Activated T-helper 2 cell treated with anti-CD3 and anti-CD28 coated beads, Interferon-gamma antibody, Interleukin-2, Interleukin-4, amounts not matched to agents 10 μg/mL and 5 μg/mL and 100 μg/mL, durations not matched to agents 14 hours and 24 hours and 36 hours (primary cell): ENCODE measurements at regions not wholly inside any gene's neighbourhood (a gene's known extent, or its start where the extent isn't known, plus 50 kb on each side); places are given as distances from the start of the nearest gene placed in this dataset.
"Not testable (repeated sequence)": the region's sequence is repeated elsewhere in the genome, so short reads cannot be mapped to it uniquely, and the experiment has no call there.

Experiments
- DNase-seq: peaks from one replicate; pipeline ENCODE4 v3.0.0; 2021; ENCODE audit warnings: low spot score
- H3K27ac Mint-ChIP-seq: one replicate; pipeline ENCODE4 v1.8.0; 2021; ENCODE audit warnings: mixed read lengths
- H3K27me3 Mint-ChIP-seq: one replicate; pipeline ENCODE4 v1.8.0; 2021; ENCODE audit warnings: low read depth, mixed read lengths
- H3K36me3 Mint-ChIP-seq: one replicate; pipeline ENCODE4 v1.8.0; 2021; ENCODE audit warnings: low read depth, mixed read lengths
- H3K4me1 Mint-ChIP-seq: one replicate; pipeline ENCODE4 v1.8.0; 2021; ENCODE audit warnings: low read depth, mixed read lengths
- H3K4me3 Mint-ChIP-seq: one replicate; pipeline ENCODE4 v1.8.0; 2021; ENCODE audit warnings: low read depth, mild to moderate bottlenecking, moderate library complexity, mixed read lengths
- H3K9me3 Mint-ChIP-seq: one replicate; pipeline ENCODE4 v1.8.0; 2021; ENCODE audit warnings: mixed read lengths
- intact Hi-C: fragments of 100-400 bp; cut with micrococcal nuclease; formaldehyde crosslinking; loops from one replicate; pipeline ENCODE4 v1.15.1; 2023

DNA sequence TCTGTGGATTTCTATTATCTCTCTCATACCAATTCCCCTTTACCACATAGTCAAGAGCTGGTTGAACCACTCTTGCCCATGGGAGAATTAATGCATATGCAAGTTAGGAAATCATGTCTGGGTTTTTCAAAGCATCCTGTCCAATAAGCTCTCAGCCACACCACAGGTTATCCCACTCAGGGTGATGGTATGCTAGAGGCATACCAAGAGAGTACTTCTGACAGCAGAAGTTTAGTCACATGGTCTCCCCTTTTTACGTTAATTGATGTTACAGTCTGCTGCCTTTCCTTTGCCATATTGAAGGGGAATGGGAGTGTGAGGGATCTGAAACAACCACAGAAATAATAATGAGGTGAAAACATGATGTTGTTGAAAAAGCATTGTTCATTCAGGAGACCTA, 135.8 kb upstream of the PBX1 start:
- no peak overlapping the region for H3K27ac Mint-ChIP-seq
- DNase-seq = no peak
- H3K9me3 Mint-ChIP-seq = peaks cover 3% of the 10 kb centered on the region
- no peaks in the 10 kb centered on the region for H3K27me3 Mint-ChIP-seq
- no peaks in the 10 kb centered on the region for H3K4me1 Mint-ChIP-seq
- H3K36me3 Mint-ChIP-seq = no peaks in the 10 kb centered on the region
- no peak overlapping the region for H3K4me3 Mint-ChIP-seq
- intact Hi-C loops = no loop called here

DNA sequence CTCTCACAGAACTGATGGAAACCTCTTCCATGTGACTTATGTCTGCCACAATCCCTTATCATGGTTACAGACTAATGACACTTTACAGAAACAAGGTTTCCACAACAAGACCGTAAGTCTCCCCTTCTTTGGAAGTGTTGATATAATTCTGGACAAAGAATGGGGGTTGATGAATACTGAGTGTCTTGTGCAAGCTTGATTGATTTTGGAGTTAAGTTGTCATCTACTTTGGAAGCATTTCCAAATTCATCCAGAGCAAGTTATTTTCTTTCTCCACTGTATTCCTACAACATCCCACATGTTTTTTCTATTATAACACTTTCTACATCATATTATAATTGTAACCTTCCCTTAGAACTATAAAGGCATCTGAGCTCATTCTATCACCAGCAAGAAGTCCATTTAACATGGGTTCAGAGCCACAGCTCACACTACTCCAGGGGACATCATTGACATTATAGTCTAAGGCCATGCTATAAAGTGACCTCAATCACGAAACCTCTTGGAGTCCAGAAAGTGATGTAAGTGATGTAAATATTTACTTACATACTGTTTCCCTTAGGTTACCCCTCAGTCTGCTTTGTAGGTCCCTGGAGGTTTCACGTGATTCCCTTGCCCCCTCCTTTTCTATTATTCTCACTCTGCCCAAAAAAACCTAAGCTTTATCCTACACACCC, 125.7 kb upstream of the PBX1 start:
- H3K4me1 Mint-ChIP-seq = no peaks in the 10 kb centered on the region
- H3K27ac Mint-ChIP-seq = no peak overlapping the region
- intact Hi-C loops = no loop called here
- no peaks in the 10 kb centered on the region for H3K27me3 Mint-ChIP-seq
- no peak overlapping the region for H3K4me3 Mint-ChIP-seq
- H3K36me3 Mint-ChIP-seq = no peaks in the 10 kb centered on the region
- peaks cover 12% of the 10 kb centered on the region for H3K9me3 Mint-ChIP-seq
- no peak for DNase-seq

DNA sequence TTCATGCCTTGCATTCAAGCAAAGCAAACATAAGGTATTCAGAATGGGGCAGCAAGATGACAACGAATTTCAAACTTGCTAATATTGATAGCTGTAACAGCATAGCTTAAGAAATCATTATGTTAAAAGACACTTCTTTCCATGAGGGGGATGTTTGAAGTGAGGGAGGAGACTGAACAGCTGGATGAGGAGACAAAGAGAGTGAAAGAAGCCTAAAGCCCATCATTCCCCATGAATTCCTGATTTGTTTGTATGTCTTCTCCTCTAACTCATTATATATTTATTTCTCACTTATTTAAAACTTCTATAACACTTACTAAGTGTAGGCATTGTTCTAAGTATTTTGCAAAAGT, 125.2 kb upstream of the PBX1 start:
- H3K27me3 Mint-ChIP-seq = no peaks in the 10 kb centered on the region
- peaks cover 12% of the 10 kb centered on the region for H3K9me3 Mint-ChIP-seq
- intact Hi-C loops = no loop called here
- DNase-seq = no peak
- H3K27ac Mint-ChIP-seq = no peak overlapping the region
- no peaks in the 10 kb centered on the region for H3K4me1 Mint-ChIP-seq
- no peaks in the 10 kb centered on the region for H3K36me3 Mint-ChIP-seq
- H3K4me3 Mint-ChIP-seq = no peak overlapping the region

DNA sequence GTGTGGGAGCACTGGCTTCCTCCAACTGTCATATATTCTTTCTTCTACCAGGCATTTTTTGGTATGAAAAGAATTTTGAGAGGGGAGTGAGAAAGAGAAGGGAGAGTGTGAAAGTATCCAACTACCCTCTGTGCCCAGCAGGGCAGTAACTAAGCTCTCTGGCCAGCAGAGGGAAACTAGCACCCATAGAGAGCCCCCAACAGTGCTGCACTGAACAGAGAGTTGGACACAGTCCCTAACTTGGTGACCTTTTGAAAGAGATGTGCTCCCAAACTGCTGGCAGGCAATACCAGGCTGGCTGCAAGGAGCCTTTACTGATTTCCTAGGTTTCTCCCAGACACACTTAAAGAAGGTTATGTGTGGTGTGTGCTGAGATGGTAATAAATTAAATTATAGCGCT, 118.8 kb upstream of the PBX1 start:
- Mint-ChIP-seq H3K4me3 (no peak overlapping the region), H3K27ac (no peak overlapping the region), H3K27me3 (no peaks in the 10 kb centered on the region), H3K9me3 (no peaks in the 10 kb centered on the region), H3K36me3 (no peaks in the 10 kb centered on the region), H3K4me1 (no peaks in the 10 kb centered on the region)
- DNase-seq = no peak
- intact Hi-C loops = no loop called here

DNA sequence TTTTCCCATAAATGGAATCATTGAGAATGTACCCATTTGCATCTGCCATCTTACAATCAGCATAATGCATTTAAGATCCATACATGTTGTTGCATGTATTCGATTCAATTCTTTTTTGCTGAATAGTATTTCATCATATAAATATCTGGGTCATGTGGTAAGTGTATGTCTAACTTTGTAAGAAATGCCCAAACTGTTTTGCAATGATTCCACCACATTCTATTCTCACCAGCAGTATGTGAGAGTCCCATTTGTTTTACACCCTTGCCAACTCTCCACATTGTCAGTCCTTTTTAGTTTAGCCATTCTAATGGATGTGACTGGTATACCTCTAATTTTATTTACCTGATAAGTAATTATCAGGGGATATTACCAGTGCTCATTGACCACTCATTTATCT, 115.8 kb upstream of the PBX1 start:
- Mint-ChIP-seq H3K4me1 (no peaks in the 10 kb centered on the region), H3K4me3 (no peak overlapping the region), H3K27me3 (no peaks in the 10 kb centered on the region), H3K36me3 (no peaks in the 10 kb centered on the region), H3K9me3 (peaks cover 8% of the 10 kb centered on the region), H3K27ac (no peak overlapping the region)
- intact Hi-C loops = no loop called here
- no peak for DNase-seq

DNA sequence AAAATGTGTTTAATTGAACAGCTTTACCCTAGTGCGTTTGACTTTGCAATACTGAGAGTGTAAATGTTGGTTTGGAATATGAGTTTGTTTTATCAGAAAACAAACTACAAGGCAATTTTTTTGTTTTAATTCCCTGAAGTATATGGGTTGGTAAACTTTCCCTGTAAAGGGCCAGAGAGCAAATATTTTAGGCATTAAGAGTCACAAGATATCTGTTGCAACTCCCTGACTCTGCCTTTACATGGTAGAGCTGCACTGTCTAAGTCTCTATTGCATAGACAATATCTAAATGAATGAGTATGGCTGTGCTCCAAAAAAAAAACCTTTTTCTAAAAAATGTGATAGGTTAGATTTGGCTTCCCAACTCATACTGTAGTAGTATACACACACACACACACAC, 115.1 kb upstream of the PBX1 start:
- H3K9me3 Mint-ChIP-seq = peaks cover 8% of the 10 kb centered on the region
- no peak overlapping the region for H3K27ac Mint-ChIP-seq
- no peak overlapping the region for H3K4me3 Mint-ChIP-seq
- H3K27me3 Mint-ChIP-seq = no peaks in the 10 kb centered on the region
- no peaks in the 10 kb centered on the region for H3K4me1 Mint-ChIP-seq
- no peaks in the 10 kb centered on the region for H3K36me3 Mint-ChIP-seq
- no peak for DNase-seq
- intact Hi-C loops = no loop called here

DNA sequence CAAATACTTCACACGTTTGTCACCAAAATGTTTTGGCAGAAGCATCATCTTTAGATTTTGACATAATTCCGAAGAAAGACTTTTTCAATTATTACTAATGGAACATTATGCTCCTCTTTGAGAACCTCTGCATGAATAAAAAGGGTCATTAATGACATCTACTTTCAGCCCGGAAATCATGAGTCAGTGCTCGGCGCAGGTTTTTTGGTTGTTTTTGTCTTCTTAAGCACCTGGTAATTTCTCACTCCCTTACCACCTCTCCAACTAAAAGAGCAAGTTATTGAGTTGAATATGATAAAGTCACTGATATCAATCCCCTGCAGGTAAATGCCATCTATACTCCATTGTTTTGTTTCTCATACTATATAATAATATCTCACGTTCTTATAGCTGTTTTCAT, 113.0 kb upstream of the PBX1 start:
- Mint-ChIP-seq H3K9me3 (peaks cover 16% of the 10 kb centered on the region), H3K27me3 (no peaks in the 10 kb centered on the region), H3K4me1 (no peaks in the 10 kb centered on the region), H3K36me3 (no peaks in the 10 kb centered on the region), H3K4me3 (no peak overlapping the region), H3K27ac (no peak overlapping the region)
- intact Hi-C loops = no loop called here
- DNase-seq = no peak

DNA sequence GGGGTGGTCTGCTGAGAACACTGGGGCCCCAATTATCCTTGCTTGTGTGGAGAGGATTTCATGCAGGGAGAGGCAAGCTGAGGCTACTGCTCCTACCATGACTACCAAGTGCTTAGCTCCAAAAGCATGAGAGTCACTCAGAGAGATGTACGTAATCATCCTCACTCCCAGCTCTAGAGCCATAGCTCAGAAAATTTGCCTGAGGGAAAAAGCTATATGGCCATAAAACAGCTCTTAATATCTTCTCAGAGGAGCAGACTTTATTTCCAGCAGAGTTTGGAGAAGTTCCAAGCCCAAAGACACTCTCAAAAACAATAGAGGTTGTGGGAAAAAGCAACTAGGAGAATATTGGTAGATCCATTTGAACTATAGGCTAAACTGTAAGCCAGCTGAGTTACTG, 106.4 kb upstream of the PBX1 start:
- no peak overlapping the region for H3K27ac Mint-ChIP-seq
- H3K27me3 Mint-ChIP-seq = no peaks in the 10 kb centered on the region
- H3K4me3 Mint-ChIP-seq = no peak overlapping the region
- intact Hi-C loops = no loop called here
- peaks cover 26% of the 10 kb centered on the region for H3K9me3 Mint-ChIP-seq
- H3K36me3 Mint-ChIP-seq = no peaks in the 10 kb centered on the region
- no peaks in the 10 kb centered on the region for H3K4me1 Mint-ChIP-seq
- DNase-seq = no peak

DNA sequence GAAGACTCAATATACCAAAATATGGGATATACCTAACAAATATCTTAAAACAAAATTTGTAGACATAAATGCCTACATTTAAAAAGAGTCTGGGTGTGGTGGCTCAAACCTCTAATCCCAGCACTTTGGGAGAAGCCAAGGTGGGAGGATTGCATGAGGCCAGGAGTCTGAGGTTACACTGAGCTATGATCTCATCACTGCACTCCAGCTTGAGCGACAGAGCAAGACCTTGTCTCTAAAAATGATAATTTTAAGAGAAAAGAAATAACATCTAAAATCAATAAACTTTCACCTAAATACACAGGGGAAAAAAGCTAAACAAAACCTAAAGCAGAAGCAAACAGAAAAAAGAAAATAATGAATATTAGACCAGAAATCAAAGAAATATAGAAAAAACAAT, 102.7 kb upstream of the PBX1 start:
- H3K27me3 Mint-ChIP-seq = no peaks in the 10 kb centered on the region

DNA sequence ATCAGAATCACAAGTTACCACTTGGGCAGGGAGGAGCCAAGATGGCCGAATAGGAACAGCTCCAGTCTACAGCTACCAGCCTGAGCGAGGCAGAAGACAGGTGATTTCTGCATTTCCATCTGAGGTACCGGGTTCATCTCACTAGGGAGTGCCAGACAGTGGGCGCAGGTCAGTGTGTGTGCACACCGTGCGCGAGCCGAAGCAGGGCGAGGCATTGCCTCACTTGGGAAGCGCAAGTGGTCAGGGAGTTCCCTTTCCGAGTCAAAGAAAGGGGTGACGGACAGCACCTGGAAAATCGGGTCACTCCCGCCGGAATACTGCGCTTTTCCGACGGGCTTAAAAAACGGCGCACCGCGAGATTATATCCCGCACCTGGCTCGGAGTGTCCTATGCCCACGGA, 99.8 kb upstream of the PBX1 start:
- H3K9me3 Mint-ChIP-seq, intact Hi-C loops, H3K4me3 Mint-ChIP-seq, H3K27ac Mint-ChIP-seq, H3K4me1 Mint-ChIP-seq, DNase-seq, H3K27me3 Mint-ChIP-seq, H3K36me3 Mint-ChIP-seq: not testable (repeated sequence)

More for the DNA sequence above, 102.7 kb upstream of the PBX1 start:
- Mint-ChIP-seq H3K36me3 (no peaks in the 10 kb centered on the region), H3K4me1 (no peaks in the 10 kb centered on the region), H3K4me3 (no peak overlapping the region), H3K9me3 (peaks cover 13% of the 10 kb centered on the region), H3K27ac (no peak overlapping the region)
- no peak for DNase-seq
- intact Hi-C loops = no loop called here

DNA sequence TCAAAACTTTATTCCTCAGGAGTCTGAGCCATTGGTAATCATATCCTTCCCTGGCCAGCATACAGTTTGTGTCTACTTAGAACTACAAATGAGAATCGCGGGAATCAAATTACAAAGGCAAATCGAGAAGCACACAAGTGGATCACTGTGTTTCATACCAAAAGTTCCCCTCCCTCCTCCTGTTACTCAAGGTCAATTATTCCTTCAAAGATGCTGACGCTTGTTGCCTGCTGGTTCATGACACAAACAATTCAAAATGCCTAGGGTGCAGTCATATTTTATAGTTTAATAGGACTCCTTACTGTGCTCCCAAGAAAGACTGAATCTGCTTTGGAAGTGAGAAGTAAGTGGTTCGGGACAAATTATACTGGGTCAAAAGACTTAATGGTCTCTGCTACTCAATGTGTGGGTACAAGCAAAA, 93.0 kb upstream of the PBX1 start:
- peaks cover 4% of the 10 kb centered on the region for H3K9me3 Mint-ChIP-seq
- H3K4me3 Mint-ChIP-seq = no peak overlapping the region
- DNase-seq = no peak
- no peaks in the 10 kb centered on the region for H3K4me1 Mint-ChIP-seq
- no peaks in the 10 kb centered on the region for H3K27me3 Mint-ChIP-seq
- no peaks in the 10 kb centered on the region for H3K36me3 Mint-ChIP-seq
- H3K27ac Mint-ChIP-seq = no peak overlapping the region
- intact Hi-C loops = no loop called here

DNA sequence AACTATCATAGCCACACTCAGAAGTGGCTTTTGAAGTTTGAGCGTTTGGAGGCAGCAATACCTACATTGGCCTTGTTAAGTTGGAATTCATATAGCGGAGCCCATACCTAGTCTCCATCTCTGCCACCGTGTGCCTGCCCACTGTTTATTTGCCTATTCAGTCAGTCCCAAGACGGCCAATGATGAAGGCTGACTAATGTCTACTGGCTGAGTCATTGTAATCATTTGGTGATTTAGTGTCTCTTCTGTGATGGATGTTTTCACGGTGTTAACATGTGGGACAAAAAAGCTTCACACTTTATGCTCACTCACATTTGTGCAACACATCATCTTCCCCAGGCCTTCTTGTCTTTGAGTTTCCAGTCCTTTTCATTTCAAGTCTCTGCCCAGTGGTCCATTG, 92.6 kb upstream of the PBX1 start:
- Mint-ChIP-seq H3K4me3 (no peak overlapping the region), H3K27me3 (no peaks in the 10 kb centered on the region), H3K9me3 (peaks cover 6% of the 10 kb centered on the region), H3K36me3 (no peaks in the 10 kb centered on the region), H3K4me1 (no peaks in the 10 kb centered on the region), H3K27ac (no peak overlapping the region)
- DNase-seq = no peak
- intact Hi-C loops = no loop called here

DNA sequence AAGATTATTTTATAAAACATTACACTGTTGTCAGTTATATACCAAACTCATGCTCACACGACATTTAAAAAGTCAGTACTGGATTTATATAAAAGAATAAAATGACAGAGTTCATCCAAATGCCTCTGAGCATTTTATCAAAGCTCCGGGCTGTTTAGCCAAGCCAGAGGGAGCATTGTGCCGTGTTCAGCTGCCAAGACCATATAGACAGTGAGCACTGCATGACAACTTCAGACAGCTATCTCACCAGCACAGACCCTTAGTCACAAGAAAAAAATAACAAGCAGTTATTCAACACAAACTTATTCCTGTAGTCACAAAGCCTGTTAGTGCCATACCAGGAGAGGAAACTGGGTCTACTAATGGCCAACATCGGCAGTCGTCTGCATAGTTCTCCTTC, 88.0 kb upstream of the PBX1 start:
- H3K4me3 Mint-ChIP-seq = no peak overlapping the region
- no peak for DNase-seq
- H3K36me3 Mint-ChIP-seq = no peaks in the 10 kb centered on the region
- no peaks in the 10 kb centered on the region for H3K4me1 Mint-ChIP-seq
- H3K27ac Mint-ChIP-seq = no peak overlapping the region
- no peaks in the 10 kb centered on the region for H3K27me3 Mint-ChIP-seq
- peaks cover 12% of the 10 kb centered on the region for H3K9me3 Mint-ChIP-seq
- intact Hi-C loops = no loop called here

DNA sequence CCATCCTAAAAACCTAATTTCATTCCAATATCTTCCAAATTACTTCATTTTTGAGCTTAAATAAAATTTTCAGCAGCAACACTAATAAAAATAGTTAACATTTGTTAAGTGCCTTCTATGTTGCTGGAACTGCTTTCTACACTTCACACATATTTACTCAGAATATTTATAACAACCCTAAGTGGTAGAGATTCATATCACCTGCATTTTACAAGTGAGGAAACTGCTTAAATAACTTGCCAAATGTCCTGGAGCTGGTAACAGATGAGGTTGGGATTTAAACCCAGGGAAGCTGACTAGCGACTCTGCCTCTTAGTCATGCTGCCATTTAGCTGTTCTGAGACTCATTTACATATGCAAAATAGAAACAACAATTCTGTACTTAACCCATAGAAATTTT, 86.1 kb upstream of the PBX1 start:
- no peak for DNase-seq
- intact Hi-C loops = no loop called here
- Mint-ChIP-seq H3K36me3 (no peaks in the 10 kb centered on the region), H3K4me1 (no peaks in the 10 kb centered on the region), H3K9me3 (peaks cover 12% of the 10 kb centered on the region), H3K27me3 (no peaks in the 10 kb centered on the region), H3K27ac (no peak overlapping the region), H3K4me3 (no peak overlapping the region)
